NCI-H524 treated with DMSO at 0.1 percent for 48 hours (cell line): ENCODE measurements at regions not wholly inside any gene's neighbourhood (a gene's known extent, or its start where the extent isn't known, plus 50 kb on each side); places are given as distances from the start of the nearest gene placed in this dataset.
"Not testable (repeated sequence)": the region's sequence is repeated elsewhere in the genome, so short reads cannot be mapped to it uniquely, and the experiment has no call there.

Source experiments
- DNase-seq: peaks from one replicate; lab custom pipeline; 2025; lab: John Stamatoyannopoulos, UW

- DNase-seq, result no peak
Observed at GRCh38 chr5:103840600-103840999, 278.0 kb upstream of the NUDT12 start.

- no peak for DNase-seq
Observed at GRCh38 chr5:103834216-103834615, 271.6 kb upstream of the NUDT12 start.

- DNase-seq, result no peak
Observed at GRCh38 chr5:103829585-103829984, 267.0 kb upstream of the NUDT12 start.

- no peak for DNase-seq
Observed at GRCh38 chr5:103827976-103828375, 265.4 kb upstream of the NUDT12 start.

GRCh38 chr5:103821361-103821760 lies 258.8 kb upstream of the NUDT12 start:
- DNase-seq, result no peak

GRCh38 chr5:103808464-103809106 lies 246.0 kb upstream of the NUDT12 start:
- peak; percentile 39 for DNase-seq

- no peak for DNase-seq
Observed at GRCh38 chr5:103804711-103805110, 242.1 kb upstream of the NUDT12 start.

GRCh38 chr5:103801681-103802080 lies 239.1 kb upstream of the NUDT12 start:
- no peak for DNase-seq

- no peak for DNase-seq
Observed at GRCh38 chr5:103800741-103801495, 238.3 kb upstream of the NUDT12 start.

GRCh38 chr5:103793595-103794182 lies 231.1 kb upstream of the NUDT12 start:
- DNase-seq, result no peak

- DNase-seq, result no peak
Observed at GRCh38 chr5:103785569-103785968, 223.0 kb upstream of the NUDT12 start.

GRCh38 chr5:103783669-103784068 lies 221.1 kb upstream of the NUDT12 start:
- no peak for DNase-seq

GRCh38 chr5:103780794-103781193 lies 218.2 kb upstream of the NUDT12 start:
- DNase-seq, result no peak

- DNase-seq, result no peak
Observed at GRCh38 chr5:103774721-103775120, 212.1 kb upstream of the NUDT12 start.

GRCh38 chr5:103772248-103772647 lies 209.7 kb upstream of the NUDT12 start:
- DNase-seq, result no peak

GRCh38 chr5:103764403-103764802 lies 201.8 kb upstream of the NUDT12 start:
- DNase-seq, result no peak

- peak; percentile 64 for DNase-seq
Observed at GRCh38 chr5:103758996-103759395, 196.4 kb upstream of the NUDT12 start.

GRCh38 chr5:103755974-103756373 lies 193.4 kb upstream of the NUDT12 start:
- no peak for DNase-seq

GRCh38 chr5:103745353-103746065 lies 182.9 kb upstream of the NUDT12 start:
- DNase-seq, result no peak

GRCh38 chr5:103744159-103744558 lies 181.6 kb upstream of the NUDT12 start:
- DNase-seq, result no peak

GRCh38 chr5:103743421-103743820 lies 180.8 kb upstream of the NUDT12 start:
- DNase-seq, result no peak

GRCh38 chr5:103741984-103742383 lies 179.4 kb upstream of the NUDT12 start:
- no peak for DNase-seq

- DNase-seq, result not testable (repeated sequence)
Observed at GRCh38 chr5:103736343-103736742, 173.8 kb upstream of the NUDT12 start.
